AG10803 (cell line): ENCODE measurements at regions not wholly inside any gene's neighbourhood (a gene's known extent, or its start where the extent isn't known, plus 50 kb on each side); places are given as distances from the start of the nearest gene placed in this dataset.

ENCODE experiments used
- DNase-seq: peaks from one replicate; pipeline ENCODE4 v3.0.0; 2010; ENCODE audit warnings: low read depth
- H3K4me3 ChIP-seq: 2 replicates; pipeline ENCODE4 v1.5.1; 2011; ENCODE audit warnings: mild to moderate bottlenecking, low read length, control low read depth
- CTCF ChIP-seq: conservative IDR thresholded peaks from 2 replicates; pipeline ENCODE4 v1.5.1; 2011; ENCODE audit warnings: mild to moderate bottlenecking, low read length, control low read depth, inconsistent platforms

DNA sequence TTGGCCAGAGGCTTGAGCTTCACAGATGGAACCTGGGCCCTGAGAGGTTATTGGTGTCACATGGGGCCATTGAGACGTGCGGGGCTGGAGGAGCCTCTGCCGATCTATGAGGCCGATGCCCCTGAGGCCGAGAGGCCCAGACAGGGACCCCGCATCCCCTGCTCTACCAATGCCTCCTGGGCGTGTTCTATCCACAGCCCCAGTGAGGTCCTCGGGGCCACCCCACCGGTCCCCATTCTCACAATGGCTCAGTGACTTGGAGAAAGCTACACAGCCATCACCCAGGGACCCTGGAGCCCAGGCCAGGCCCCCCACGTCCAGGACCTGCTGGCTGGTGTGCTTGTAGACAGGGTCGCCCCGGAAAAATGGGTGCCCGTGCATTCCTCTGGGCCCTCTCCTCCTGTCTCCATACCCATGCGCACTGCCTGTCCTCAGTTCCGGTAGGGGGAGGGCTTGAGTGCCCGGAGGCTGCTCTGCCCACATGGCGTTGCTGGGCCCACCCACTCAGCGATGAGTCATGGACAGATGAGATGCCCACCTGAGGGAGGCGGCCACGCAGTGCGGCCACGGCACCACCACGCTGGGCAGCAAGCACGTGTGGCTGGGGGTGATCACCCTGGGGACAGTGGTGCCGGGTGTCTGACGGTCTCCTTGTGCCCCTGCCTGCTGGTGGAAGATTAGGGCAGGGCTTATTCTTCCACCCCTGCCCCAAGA, 1224.7 kb downstream of the BRD1 start:
- no peak for TF ChIP-seq CTCF
- H3K4me3 ChIP-seq, result no peak overlapping the region
- DNase-seq, result no peak

DNA sequence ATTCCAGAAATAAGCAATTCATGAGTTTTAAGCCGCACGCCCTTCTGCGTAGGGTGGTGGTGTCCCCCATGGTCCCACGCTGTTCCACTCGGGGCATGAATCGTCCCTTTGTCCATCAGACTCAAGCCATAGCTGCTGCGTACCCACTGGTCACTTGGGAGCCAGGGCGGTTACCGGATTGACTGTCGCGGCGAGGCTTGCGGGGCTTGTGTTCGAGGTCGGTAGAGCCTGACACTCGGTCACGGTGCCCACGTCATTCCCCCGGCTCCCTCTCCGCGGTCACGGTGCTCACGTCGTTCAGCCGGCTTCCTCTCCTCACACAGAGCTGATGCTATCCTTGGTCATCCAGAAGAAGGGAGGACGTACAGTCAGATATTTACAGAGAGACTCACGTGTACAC, 1227.0 kb downstream of the BRD1 start:
- TF ChIP-seq CTCF, result no peak
- DNase-seq, result no peak
- no peak overlapping the region for H3K4me3 ChIP-seq

DNA sequence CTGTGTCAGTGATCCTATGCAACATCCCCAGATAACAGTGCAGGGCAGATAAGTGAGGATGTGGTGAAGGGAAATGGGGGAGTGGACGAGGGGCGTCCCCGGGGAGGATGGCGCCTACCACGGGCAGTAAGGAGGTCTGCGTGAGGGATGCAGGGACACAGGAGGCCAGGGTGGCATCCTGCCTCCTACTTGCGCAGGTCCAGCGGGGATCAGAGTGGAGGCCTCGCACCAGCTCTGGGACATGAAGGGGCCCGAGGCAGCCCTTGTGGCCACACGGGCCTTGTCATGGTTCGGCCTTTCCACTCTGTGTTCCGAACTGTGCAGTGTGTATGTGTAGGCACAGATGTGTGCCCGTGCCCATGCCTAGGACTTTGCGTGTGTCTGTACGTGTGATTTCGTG, 1227.5 kb downstream of the BRD1 start:
- no peak for TF ChIP-seq CTCF
- H3K4me3 ChIP-seq, result no peak overlapping the region
- DNase-seq, result no peak

DNA sequence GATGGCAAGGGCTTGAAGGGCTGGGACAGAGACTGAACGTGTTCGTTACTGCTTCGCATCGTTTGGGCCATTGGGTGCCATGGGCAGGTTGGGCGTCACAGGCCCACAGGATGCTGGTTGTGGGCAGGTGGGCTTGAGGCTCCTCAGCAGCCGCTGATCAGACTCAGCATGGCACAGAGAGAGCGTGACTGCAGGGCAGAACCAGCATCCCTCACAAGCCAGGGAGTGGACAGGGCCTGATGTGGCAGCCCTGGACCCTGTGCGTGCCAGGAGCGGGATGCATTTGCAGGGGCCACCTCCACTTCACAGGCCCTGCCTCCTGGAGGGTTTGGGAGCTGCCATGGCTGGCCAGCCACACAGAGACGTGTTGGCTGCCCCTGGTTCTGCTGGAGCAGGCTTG, 1228.3 kb downstream of the BRD1 start:
- TF ChIP-seq CTCF, result no peak
- DNase-seq, result no peak
- H3K4me3 ChIP-seq, result no peak overlapping the region

GRCh38 chr22:48596111-48596850, 1231.4 kb downstream of the BRD1 start:
- DNase-seq, result no peak
- TF ChIP-seq CTCF, result no peak
- no peak overlapping the region for H3K4me3 ChIP-seq

- DNase-seq, result no peak
- no peak overlapping the region for H3K4me3 ChIP-seq
- no peak for TF ChIP-seq CTCF
Observed at GRCh38 chr22:48595511-48595905, 1232.2 kb downstream of the BRD1 start.

DNA sequence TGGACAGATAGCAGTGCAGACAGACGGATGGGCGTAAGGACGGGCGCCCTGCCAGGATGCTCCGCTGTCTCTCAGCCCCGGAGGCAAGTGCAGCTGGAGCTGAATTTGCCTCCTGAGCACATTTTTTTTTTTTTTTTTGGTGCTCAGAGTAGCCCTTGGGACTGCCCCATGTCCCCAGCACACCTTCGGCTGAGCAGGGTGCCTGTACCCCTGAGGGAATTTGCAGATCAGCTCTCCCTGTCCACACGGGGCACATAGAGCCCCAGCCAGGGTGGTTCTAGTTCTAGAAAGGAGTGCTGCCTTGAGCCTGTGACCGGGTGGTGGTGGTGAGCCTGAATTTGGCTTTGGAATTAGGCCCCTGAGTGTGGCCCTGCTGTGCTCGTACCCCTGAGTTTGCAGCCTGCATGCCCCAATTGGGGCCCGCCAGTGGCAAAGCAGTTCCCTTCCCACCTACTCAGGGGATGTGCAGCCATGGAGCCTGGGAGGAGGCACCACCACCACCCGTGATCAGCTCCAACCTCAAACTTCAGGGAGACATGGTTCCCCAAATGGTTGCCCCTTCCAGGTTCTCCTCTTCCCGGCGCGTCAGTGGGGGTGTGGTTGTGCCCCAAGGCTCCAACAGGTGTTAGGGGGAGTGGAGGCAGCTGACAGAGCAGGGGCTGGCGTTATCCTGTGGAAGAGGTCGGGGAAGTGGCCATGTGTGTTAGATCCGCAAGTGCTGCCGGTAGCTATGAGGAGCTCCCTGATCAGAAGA, 1232.7 kb downstream of the BRD1 start:
- TF ChIP-seq CTCF, result no peak
- DNase-seq, result no peak
- no peak overlapping the region for H3K4me3 ChIP-seq
